Parathyroid adenoma (tissue), 2 donors: ENCODE measurements at regions not wholly inside any gene's neighbourhood (a gene's known extent, or its start where the extent isn't known, plus 50 kb on each side); places are given as distances from the start of the nearest gene placed in this dataset.

ENCODE experiments used
- H2AFZ ChIP-seq: fragments of 300-600 bp; sonication (generic); one replicate; pipeline ENCODE4 v1.7.0; 2017; ENCODE audit warnings: antibody characterized with exemption, mild to moderate bottlenecking
- H3K27ac ChIP-seq: fragments of 300-600 bp; sonication (generic); one replicate; pipeline ENCODE4 v1.7.0; 2017
- H3K27me3 ChIP-seq: fragments of 300-600 bp; sonication (generic); one replicate; pipeline ENCODE4 v1.7.0; 2017; ENCODE audit warnings: low read length; ENCODE audit not compliant: control insufficient read depth, insufficient read depth
- H3K36me3 ChIP-seq: fragments of 300-600 bp; sonication (generic); one replicate; pipeline ENCODE4 v1.7.0; 2017; ENCODE audit warnings: low read length; ENCODE audit not compliant: control insufficient read depth, insufficient read depth
- H3K4me1 ChIP-seq: fragments of 300-600 bp; sonication (generic); one replicate; pipeline ENCODE4 v1.7.0; 2017; ENCODE audit warnings: control low read depth
- H3K4me2 ChIP-seq: fragments of 300-600 bp; sonication (generic); one replicate; pipeline ENCODE4 v1.7.0; 2017; ENCODE audit warnings: low read length
- H3K4me3 ChIP-seq: fragments of 300-600 bp; sonication (generic); one replicate; pipeline ENCODE4 v1.7.0; 2017; ENCODE audit warnings: low read depth, low read length
- H3K79me2 ChIP-seq: fragments of 300-600 bp; sonication (generic); one replicate; pipeline ENCODE4 v1.7.0; 2017; ENCODE audit warnings: control low read depth
- H3K9ac ChIP-seq: fragments of 300-600 bp; sonication (generic); one replicate; pipeline ENCODE4 v1.7.0; 2017; ENCODE audit warnings: mild to moderate bottlenecking
- H3K9me3 ChIP-seq: fragments of 300-600 bp; sonication (generic); one replicate; pipeline ENCODE4 v1.7.0; 2017; ENCODE audit warnings: low read length; ENCODE audit not compliant: control insufficient read depth
- TF ChIP-seq, protein P1 (sequence below): fragments of 300-600 bp; sonication (generic); IDR thresholded peaks from one replicate; pipeline ENCODE4 v1.7.0; 2017; ENCODE audit warnings: antibody characterized with exemption, mild to moderate bottlenecking
- donor health status: primary hyperparathyroidism.

DNA sequence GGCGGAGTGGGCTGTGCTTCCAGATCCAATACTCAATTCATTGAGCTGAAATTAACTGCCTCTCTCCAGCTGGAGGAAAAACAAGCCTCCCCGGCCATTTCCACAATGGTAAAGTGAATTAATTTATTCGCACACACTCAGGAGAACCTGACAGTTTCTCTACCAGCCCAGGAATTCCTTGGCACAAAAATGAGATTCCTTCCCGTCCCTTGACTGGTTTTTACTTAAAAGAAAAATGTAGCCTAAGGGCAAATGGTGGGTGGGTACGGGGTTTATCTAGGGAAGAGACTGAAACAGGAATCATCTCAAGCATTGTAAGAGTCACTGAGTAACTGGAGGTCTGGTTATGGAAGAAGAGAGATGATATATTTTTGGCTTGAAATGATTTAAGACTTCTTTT, 102.7 kb downstream of the VCX3A start:
- Histone ChIP-seq H3K4me1 (no peaks in the 10 kb centered on the region), H3K27me3 (no peaks in the 10 kb centered on the region), H2AFZ (no peak overlapping the region), H3K27ac (no peak overlapping the region), H3K9me3 (no peaks in the 10 kb centered on the region), H3K79me2 (no peaks in the 10 kb centered on the region), H3K4me3 (no peak overlapping the region), H3K36me3 (no peaks in the 10 kb centered on the region), H3K9ac (no peak overlapping the region), H3K4me2 (no peak overlapping the region)
- TF ChIP-seq, protein P1, sequence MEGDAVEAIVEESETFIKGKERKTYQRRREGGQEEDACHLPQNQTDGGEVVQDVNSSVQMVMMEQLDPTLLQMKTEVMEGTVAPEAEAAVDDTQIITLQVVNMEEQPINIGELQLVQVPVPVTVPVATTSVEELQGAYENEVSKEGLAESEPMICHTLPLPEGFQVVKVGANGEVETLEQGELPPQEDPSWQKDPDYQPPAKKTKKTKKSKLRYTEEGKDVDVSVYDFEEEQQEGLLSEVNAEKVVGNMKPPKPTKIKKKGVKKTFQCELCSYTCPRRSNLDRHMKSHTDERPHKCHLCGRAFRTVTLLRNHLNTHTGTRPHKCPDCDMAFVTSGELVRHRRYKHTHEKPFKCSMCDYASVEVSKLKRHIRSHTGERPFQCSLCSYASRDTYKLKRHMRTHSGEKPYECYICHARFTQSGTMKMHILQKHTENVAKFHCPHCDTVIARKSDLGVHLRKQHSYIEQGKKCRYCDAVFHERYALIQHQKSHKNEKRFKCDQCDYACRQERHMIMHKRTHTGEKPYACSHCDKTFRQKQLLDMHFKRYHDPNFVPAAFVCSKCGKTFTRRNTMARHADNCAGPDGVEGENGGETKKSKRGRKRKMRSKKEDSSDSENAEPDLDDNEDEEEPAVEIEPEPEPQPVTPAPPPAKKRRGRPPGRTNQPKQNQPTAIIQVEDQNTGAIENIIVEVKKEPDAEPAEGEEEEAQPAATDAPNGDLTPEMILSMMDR = no peak

DNA sequence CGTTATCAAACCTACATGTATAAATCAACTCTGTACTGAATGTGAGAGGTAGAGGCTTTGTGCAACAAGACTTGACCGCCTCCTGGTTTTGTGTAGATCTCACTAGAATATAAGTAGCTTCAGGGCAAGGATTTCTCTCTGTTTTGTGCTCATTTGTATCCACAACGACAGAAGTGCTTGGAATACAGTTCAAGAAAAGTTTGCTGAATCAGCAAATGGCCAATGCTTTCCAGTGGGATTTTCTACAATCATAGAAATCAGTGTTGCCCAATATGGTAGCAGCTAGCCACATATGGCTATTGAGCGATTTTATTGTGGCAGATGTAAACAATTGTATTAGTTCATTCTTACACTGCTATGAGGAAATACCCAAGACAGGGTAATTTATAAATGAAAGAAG, 127.4 kb downstream of the VCX3A start:
- H3K9me3 ChIP-seq = no peaks in the 10 kb centered on the region
- no peaks in the 10 kb centered on the region for H3K4me1 ChIP-seq
- no peaks in the 10 kb centered on the region for H3K79me2 ChIP-seq
- no peaks in the 10 kb centered on the region for H3K27me3 ChIP-seq
- no peak overlapping the region for H3K27ac ChIP-seq
- no peak overlapping the region for H2AFZ ChIP-seq
- H3K4me2 ChIP-seq = no peak overlapping the region
- no peaks in the 10 kb centered on the region for H3K36me3 ChIP-seq
- no peak overlapping the region for H3K4me3 ChIP-seq
- H3K9ac ChIP-seq = no peak overlapping the region
- TF ChIP-seq, protein P1 = no peak

DNA sequence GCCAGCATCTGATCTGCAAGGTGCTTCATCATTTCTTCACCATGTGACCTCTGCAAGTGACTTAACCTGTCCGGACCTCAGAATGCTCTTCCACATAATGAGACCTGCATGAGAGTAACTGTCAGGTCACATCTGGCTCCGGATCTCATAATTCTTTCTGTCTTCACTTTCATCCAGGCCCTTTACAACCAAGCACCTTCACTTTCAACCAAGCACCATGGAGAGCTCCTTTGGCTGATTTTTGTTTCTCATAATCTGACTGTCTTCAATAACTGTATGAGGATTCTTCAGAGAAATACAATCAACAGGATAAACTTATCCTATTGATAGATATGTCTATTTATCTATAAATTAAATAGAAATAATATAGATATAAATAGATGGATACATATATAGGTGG, 148.1 kb downstream of the VCX3A start:
- Histone ChIP-seq H3K27me3 (no peaks in the 10 kb centered on the region), H3K79me2 (no peaks in the 10 kb centered on the region), H3K9me3 (no peaks in the 10 kb centered on the region), H2AFZ (no peak overlapping the region), H3K4me2 (no peak overlapping the region), H3K27ac (no peak overlapping the region), H3K36me3 (no peaks in the 10 kb centered on the region), H3K4me3 (no peak overlapping the region), H3K9ac (no peak overlapping the region), H3K4me1 (no peaks in the 10 kb centered on the region)
- TF ChIP-seq, protein P1 = no peak

DNA sequence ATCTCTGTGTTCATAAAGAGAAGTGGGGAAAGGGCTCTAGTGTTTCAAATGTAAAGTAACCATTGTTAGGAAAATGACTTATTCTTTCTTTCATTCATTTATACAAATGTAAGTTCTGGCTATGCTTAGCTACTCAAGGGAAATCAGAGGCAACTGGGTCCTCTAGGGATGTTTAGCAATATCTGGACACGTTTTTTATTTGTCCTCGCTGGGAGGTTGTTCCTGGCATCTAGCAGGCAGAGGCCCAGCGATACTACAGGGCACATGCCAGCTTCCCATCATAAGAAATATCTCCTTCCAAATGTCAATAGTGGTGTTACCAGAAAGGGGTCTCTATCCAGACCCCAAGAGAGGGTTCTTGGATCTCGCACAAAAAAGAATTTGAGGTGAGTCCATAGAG, 150.0 kb downstream of the VCX3A start:
- Histone ChIP-seq H3K4me3 (no peak overlapping the region), H3K9ac (no peak overlapping the region), H3K27me3 (no peaks in the 10 kb centered on the region), H3K36me3 (no peaks in the 10 kb centered on the region), H3K79me2 (no peaks in the 10 kb centered on the region), H3K27ac (no peak overlapping the region), H3K9me3 (no peaks in the 10 kb centered on the region), H3K4me2 (no peak overlapping the region), H2AFZ (no peak overlapping the region), H3K4me1 (no peaks in the 10 kb centered on the region)
- TF ChIP-seq, protein P1 = no peak

DNA sequence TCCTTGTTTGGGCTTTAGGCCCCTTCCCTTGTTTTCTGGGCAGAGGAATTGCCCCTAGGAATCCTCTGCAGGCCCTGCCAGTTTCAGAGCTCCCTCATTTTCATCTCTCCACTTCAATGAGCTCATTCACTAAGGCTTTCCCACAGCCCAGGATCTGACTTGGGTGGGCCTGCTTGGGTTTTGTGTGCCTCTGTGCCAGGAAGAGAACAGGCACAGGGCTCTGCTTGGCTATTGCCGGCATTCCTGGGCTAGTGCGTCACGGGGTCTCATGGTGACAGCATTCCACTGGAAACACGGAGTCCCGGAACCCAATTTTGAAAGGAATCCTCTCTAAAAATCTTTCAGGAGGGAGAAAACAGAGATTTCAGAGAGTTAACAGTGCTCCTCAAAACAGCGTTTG, 150.5 kb downstream of the VCX3A start:
- H3K36me3 ChIP-seq = no peaks in the 10 kb centered on the region
- no peaks in the 10 kb centered on the region for H3K4me1 ChIP-seq
- no peaks in the 10 kb centered on the region for H3K9me3 ChIP-seq
- no peak overlapping the region for H3K4me3 ChIP-seq
- no peak overlapping the region for H2AFZ ChIP-seq
- H3K27ac ChIP-seq = no peak overlapping the region
- H3K79me2 ChIP-seq = no peaks in the 10 kb centered on the region
- no peaks in the 10 kb centered on the region for H3K27me3 ChIP-seq
- H3K4me2 ChIP-seq = no peak overlapping the region
- TF ChIP-seq, protein P1 = no peak
- H3K9ac ChIP-seq = no peak overlapping the region
